CD14-positive monocyte (primary cell): ENCODE measurements at regions not wholly inside any gene's neighbourhood (a gene's known extent, or its start where the extent isn't known, plus 50 kb on each side); places are given as distances from the start of the nearest gene placed in this dataset.

ENCODE experiments used
- DNase-seq, 3 donors: peaks; one replicate each; pipeline ENCODE4 v3.0.0-alpha.2; 2011 to 2022
- H2AFZ ChIP-seq: 2 replicates; pipeline ENCODE4 v1.6.0; 2012; ENCODE audit warnings: mild to moderate bottlenecking, low read depth, low read length, inconsistent platforms; ENCODE audit not compliant: insufficient read depth, poor library complexity, severe bottlenecking
- H3K27ac ChIP-seq, 2 donors: 1 replicate in 1 of 2; 2 replicates in 1 of 2; pipeline ENCODE4 v1.5.1; 2012 to 2013; ENCODE audit warnings: low read length in 2 of 2, control low read depth in 1 of 2, inconsistent platforms in 1 of 2, low read depth in 1 of 2, mild to moderate bottlenecking in 1 of 2
- H3K27me3 ChIP-seq, 2 donors: one replicate each; pipeline versions ENCODE4 v1.6.0 to v1.6.1; 2011 to 2013; ENCODE audit warnings: low read length in 2 of 2; ENCODE audit not compliant: control insufficient read depth in 2 of 2, insufficient read depth in 2 of 2
- H3K36me3 ChIP-seq, 2 donors: replicated peaks in 1 of 2; 1 replicate in 1 of 2; 2 replicates in 1 of 2; pipeline versions ENCODE4 v1.5.1 to v1.6.1; 2012 to 2013; ENCODE audit warnings: low read length in 2 of 2, control low read depth in 1 of 2, inconsistent platforms in 1 of 2, mild to moderate bottlenecking in 1 of 2; ENCODE audit not compliant: insufficient read depth in 2 of 2, control insufficient read depth in 1 of 2
- H3K4me1 ChIP-seq, 2 donors: 1 replicate in 1 of 2; 2 replicates in 1 of 2; pipeline versions ENCODE4 v1.5.1 to v1.6.1; 2012 to 2013; ENCODE audit warnings: low read length in 2 of 2, control low read depth in 1 of 2, inconsistent platforms in 1 of 2, mild to moderate bottlenecking in 1 of 2, moderate library complexity in 1 of 2; ENCODE audit not compliant: insufficient read depth in 2 of 2, control insufficient read depth in 1 of 2
- H3K4me2 ChIP-seq: replicated peaks from 2 replicates; pipeline ENCODE3; 2012; ENCODE audit warnings: low read length, moderate library complexity, mild to moderate bottlenecking; ENCODE audit not compliant: poor library complexity, severe bottlenecking; ENCODE audit errors: extremely low read depth
- H3K4me3 ChIP-seq, 3 experiments: fragments of 200-600 bp in 1 of 3; sonication (generic) in 1 of 3; replicated peaks in 1 of 3; 1 replicate in 2 of 3; 2 replicates in 1 of 3; pipeline ENCODE4 v1.5.1; 2011 to 2013; ENCODE audit warnings: low read length in 3 of 3, mild to moderate bottlenecking in 3 of 3, control low read depth in 2 of 3, low read depth in 2 of 3, inconsistent platforms in 1 of 3, moderate library complexity in 1 of 3
- H3K79me2 ChIP-seq: 2 replicates; pipeline ENCODE4 v1.6.0; 2012; ENCODE audit warnings: mild to moderate bottlenecking, control low read depth, inconsistent platforms, low read length, moderate library complexity; ENCODE audit not compliant: insufficient read depth
- H3K9ac ChIP-seq: 2 replicates; pipeline ENCODE4 v1.6.0; 2017; ENCODE audit warnings: low read length, mild to moderate bottlenecking; ENCODE audit not compliant: insufficient read depth, poor library complexity, severe bottlenecking
- H3K9me3 ChIP-seq, 2 donors: replicated peaks in 1 of 2; 1 replicate in 1 of 2; 2 replicates in 1 of 2; pipeline versions ENCODE4 v1.5.1 to v1.6.1; 2012 to 2013; ENCODE audit warnings: low read length in 2 of 2, control low read depth in 1 of 2; ENCODE audit not compliant: control insufficient read depth in 1 of 2, insufficient read depth in 1 of 2
- H4K20me1 ChIP-seq: 2 replicates; pipeline ENCODE4 v1.6.0; 2012; ENCODE audit warnings: mild to moderate bottlenecking, low read length, control low read depth, moderate library complexity; ENCODE audit not compliant: insufficient read depth
- H3K27ac Mint-ChIP-seq, 7 donors: one replicate each; pipeline ENCODE4 v1.8.0; 2020; ENCODE audit warnings: mild to moderate bottlenecking in 7 of 7, mixed read lengths in 7 of 7, moderate library complexity in 6 of 7, inconsistent platforms in 2 of 7
- H3K27me3 Mint-ChIP-seq, 3 donors: one replicate each; pipeline ENCODE4 v1.8.0; 2021 to 2022; ENCODE audit warnings: low read depth in 3 of 3, mild to moderate bottlenecking in 3 of 3, mixed read lengths in 3 of 3, moderate library complexity in 3 of 3, inconsistent platforms in 1 of 3
- H3K36me3 Mint-ChIP-seq, 2 donors: one replicate each; pipeline ENCODE4 v1.8.0; 2020; ENCODE audit warnings: mixed read lengths in 2 of 2, inconsistent platforms in 1 of 2, mild to moderate bottlenecking in 1 of 2
- H3K4me1 Mint-ChIP-seq: one replicate; pipeline ENCODE4 v1.8.0; 2020; ENCODE audit warnings: mild to moderate bottlenecking, mixed read lengths
- H3K4me3 Mint-ChIP-seq, 2 donors: one replicate each; pipeline ENCODE4 v1.8.0; 2020; ENCODE audit warnings: mild to moderate bottlenecking in 2 of 2, mixed read lengths in 2 of 2, moderate library complexity in 1 of 2
- H3K9me3 Mint-ChIP-seq, 7 donors: one replicate each; pipeline ENCODE4 v1.8.0; 2020 to 2022; ENCODE audit warnings: mixed read lengths in 7 of 7, mild to moderate bottlenecking in 6 of 7, moderate library complexity in 6 of 7, inconsistent platforms in 2 of 7
- CTCF ChIP-seq: fragments of 200-600 bp; IDR thresholded peaks from one replicate; pipeline ENCODE4 v1.8.0; 2022; ENCODE audit warnings: antibody characterized with exemption, mild to moderate bottlenecking
- WGBS: methylation state at CpG from one replicate; pipeline ENCODE4 v1.1.5; 2013; ENCODE audit warnings: missing lambda C conversion rate; ENCODE audit not compliant: insufficient coverage; 5-methylcytosine and 5-hydroxymethylcytosine counted together
- intact Hi-C, 2 donors: fragments of 100-400 bp; cut with micrococcal nuclease; formaldehyde crosslinking; loops; one replicate each; pipeline versions ENCODE4 v1.15.0 to v1.15.1; 2023

DNA sequence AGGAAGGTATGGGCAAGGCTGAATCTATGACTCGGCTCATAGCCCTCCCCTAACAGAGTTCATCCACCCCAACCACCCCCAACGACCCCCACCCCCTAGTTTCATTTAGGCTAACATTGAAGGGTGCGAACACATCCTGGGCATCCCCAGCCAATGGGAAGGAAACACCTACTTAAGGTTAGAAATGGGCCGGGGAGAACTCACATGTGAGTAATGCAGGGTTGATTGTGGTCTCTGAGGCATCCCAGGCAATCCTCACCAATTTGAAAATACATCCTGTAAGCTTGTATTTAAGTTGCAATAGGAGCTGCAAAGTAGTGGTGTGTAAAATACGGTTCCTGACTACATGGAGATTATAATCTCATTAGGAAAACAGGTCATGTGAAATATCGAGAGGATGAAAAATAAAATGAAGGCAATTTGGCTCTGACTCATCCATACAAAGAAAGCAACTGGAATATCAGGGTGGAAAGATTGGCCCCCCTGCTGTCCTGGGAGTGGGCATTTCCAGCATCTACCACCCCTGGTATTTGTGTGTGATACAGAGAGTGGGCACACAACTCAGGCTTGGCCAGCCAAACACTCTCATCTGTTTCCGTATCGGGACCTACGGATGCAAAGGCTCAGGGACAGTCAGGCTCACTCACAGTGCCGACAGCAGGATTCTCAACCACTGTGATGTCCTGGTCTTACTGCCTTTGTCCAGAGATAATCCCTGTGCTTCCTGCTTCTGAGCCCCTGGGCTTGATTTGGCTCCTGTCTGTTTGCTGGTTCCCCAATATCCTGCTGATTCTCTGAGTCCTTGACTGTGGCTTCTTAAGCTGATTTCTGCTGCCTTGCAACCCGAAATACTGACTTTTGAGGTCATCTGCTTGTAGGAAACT, 90.0 kb upstream of the NCKAP5 start:
- no peak for TF ChIP-seq CTCF
- no peaks in the 10 kb centered on the region for H3K27me3 ChIP-seq
- H3K4me3 ChIP-seq, result no peak overlapping the region
- H3K27me3 Mint-ChIP-seq, result peaks cover 0 to 2% (median 0%) of the 10 kb centered on the region in 3 donors
- no peak for DNase-seq
- no peaks in the 10 kb centered on the region for H3K36me3 Mint-ChIP-seq
- no peak overlapping the region for H3K27ac Mint-ChIP-seq
- WGBS, result 79% methylated on average over 4 of the region's 11 CpGs
- no peak overlapping the region for H2AFZ ChIP-seq
- H3K4me2 ChIP-seq, result no peak overlapping the region
- H3K36me3 ChIP-seq, result no peaks in the 10 kb centered on the region
- H3K4me3 Mint-ChIP-seq, result no peak overlapping the region
- H3K9ac ChIP-seq, result no peak overlapping the region
- H3K79me2 ChIP-seq, result no peaks in the 10 kb centered on the region
- no peak overlapping the region for H3K27ac ChIP-seq
- H3K4me1 ChIP-seq, result no peaks in the 10 kb centered on the region
- intact Hi-C loops, result no loop called here
- H3K9me3 ChIP-seq, result peaks cover 0 to 3% of the 10 kb centered on the region in 2 donors
- peaks cover 0 to 8% (median 3%) of the 10 kb centered on the region in 7 donors for H3K9me3 Mint-ChIP-seq
- H3K4me1 Mint-ChIP-seq, result no peaks in the 10 kb centered on the region
- H4K20me1 ChIP-seq, result no peaks in the 10 kb centered on the region

DNA sequence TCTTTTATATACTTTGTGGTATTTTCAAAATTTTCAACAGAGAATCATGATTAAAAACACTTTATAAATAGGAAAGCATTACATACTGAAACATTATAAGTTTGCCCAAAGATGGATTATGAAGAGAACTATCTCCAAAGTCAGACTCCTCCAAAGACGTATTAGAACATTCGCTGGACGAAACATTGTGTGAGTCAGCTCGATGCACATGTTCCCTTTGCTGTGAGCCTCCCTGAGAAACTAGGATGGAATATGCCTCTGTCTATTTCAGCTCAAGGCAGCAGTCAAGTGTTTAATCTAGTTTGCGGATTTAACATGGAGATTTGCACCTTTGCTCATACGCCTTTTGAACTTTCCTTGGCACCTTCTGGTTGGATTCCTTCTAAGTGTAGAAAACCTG, 92.2 kb upstream of the NCKAP5 start:
- H3K4me1 Mint-ChIP-seq, result no peaks in the 10 kb centered on the region
- no peaks in the 10 kb centered on the region for H3K79me2 ChIP-seq
- no peaks in the 10 kb centered on the region for H4K20me1 ChIP-seq
- H3K36me3 Mint-ChIP-seq, result no peaks in the 10 kb centered on the region
- no peak overlapping the region for H3K4me3 Mint-ChIP-seq
- peaks cover 0 to 3% of the 10 kb centered on the region in 2 donors for H3K9me3 ChIP-seq
- no peaks in the 10 kb centered on the region for H3K4me1 ChIP-seq
- H3K4me3 ChIP-seq, result no peak overlapping the region
- H3K27ac ChIP-seq, result no peak overlapping the region
- TF ChIP-seq CTCF, result no peak
- H3K27ac Mint-ChIP-seq, result no peak overlapping the region
- 94% methylated on average over 5 of the region's 6 CpGs for WGBS
- no peak for DNase-seq
- no peaks in the 10 kb centered on the region for H3K36me3 ChIP-seq
- peaks cover 0 to 2% (median 0%) of the 10 kb centered on the region in 3 donors for H3K27me3 Mint-ChIP-seq
- no peak overlapping the region for H2AFZ ChIP-seq
- H3K9ac ChIP-seq, result no peak overlapping the region
- no peaks in the 10 kb centered on the region for H3K27me3 ChIP-seq
- no peak overlapping the region for H3K4me2 ChIP-seq
- intact Hi-C loops, result no loop called here
- peaks cover 0 to 9% (median 3%) of the 10 kb centered on the region in 7 donors for H3K9me3 Mint-ChIP-seq
